Islet precursor cell (in vitro differentiated cells): ENCODE measurements at regions not wholly inside any gene's neighbourhood (a gene's known extent, or its start where the extent isn't known, plus 50 kb on each side); places are given as distances from the start of the nearest gene placed in this dataset.

Experiments used
- DNase-seq: peaks from one replicate; pipeline ENCODE4 v3.0.0-alpha.2; 2018

DNA sequence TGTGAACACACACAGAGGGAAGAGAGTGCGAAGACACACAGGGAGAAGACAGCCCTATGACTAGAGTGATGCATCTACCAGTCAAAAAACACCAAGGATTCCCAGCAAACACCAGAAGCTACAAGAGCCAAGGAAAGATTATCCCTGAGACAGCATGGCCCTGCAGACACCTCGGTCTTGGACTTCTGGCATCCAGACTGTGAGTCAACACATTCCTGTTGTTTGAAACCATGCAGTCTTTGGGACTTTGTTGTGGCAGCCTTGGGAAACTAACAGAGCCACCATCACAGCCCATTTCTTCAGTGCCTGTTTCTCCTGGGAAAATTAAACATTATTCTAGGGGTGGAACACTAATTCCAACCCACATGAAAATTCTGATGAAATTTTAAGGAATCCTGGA is 220.6 kb downstream of the GXYLT1 start:
- peak; percentile 89 for DNase-seq

DNA sequence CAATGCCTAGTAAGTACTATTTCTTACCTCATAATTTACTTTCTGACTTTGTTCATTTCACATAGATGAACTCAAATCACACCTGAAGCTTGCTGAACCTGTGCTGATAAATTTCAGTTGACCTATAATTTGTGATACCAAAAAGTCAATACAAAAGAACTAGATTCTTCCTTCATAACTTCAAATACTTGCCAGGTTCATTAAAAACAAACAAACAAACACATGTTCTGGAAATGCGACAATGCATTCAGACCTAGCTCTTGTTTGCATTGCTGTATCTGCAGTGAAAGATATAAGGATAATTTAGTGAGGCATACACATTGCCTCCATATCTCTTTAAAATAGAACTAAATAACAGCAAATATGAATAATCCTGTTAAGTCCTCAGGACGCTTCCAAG is 221.3 kb downstream of the GXYLT1 start:
- DNase-seq, result no peak

DNA sequence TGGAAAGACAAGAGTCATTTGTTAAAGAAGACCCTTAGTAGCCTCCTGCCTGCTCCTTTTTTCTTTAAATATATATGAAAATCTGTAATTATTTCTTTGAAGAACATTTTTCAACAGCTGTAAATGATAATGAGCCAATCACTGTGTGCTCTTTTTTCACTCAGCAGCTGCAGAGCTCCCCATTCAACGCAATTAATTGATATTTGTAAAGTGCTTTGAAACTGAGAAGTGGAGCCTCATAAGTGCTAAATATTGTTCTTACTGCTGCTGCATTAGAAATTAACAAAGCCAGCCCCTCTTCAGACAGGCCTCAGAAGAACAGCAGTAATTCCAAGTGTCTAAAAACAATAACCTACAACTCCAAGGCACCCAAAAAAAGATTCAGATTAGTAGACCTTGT is 224.3 kb downstream of the GXYLT1 start:
- DNase-seq, result no peak

DNA sequence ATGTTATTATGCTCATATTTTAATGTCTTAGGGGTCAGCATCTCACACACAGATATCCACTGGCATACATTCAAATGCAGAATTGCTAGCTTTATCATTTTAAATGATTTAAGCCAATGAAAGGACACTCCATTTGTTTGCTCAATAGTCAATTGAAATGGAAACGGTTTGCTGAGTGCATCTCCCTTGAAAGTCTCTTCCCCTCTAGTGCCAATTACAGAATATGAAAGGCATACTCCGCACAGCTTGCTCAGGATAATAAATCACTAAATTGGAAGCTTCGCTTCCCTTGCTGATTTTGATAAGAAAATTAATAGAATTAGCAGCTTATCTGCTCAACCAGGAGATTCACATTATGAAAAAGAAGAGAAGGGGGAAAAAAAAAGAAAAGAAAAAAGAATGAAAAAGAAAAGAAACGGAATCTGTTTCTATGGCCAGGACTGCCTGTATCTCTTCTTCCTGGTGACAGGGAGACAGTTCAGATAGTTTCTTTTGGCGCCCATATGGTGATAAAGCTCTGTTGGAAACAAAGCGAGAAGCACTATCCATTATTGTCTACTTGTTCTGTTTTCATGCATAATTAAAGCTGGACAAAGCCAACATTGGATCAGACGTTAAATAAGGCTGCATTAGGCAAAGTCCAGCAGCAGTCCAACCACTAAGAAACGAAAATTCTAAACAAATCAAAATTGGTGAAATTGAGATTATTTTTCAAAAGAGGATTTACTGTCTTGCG is 225.0 kb downstream of the GXYLT1 start:
- DNase-seq, result no peak

DNA sequence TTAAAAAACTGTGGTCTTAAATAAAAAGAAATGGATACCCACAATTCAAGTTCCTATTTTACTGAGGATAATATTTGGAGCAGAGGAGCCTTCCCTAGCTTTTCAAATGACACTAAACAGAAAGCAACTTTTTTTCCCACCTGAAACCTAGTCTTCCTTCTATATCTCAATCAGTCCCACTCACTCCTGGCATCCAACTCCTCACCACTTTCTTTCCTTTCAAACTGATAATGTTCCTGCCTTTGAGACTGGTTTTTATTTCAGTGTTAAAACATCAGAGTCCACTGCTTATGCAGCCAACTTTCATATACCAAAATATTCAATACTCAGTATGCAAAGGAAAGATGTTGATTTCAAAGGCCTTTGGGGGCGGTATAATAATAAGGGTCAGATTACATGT is 225.6 kb downstream of the GXYLT1 start:
- DNase-seq, result no peak

DNA sequence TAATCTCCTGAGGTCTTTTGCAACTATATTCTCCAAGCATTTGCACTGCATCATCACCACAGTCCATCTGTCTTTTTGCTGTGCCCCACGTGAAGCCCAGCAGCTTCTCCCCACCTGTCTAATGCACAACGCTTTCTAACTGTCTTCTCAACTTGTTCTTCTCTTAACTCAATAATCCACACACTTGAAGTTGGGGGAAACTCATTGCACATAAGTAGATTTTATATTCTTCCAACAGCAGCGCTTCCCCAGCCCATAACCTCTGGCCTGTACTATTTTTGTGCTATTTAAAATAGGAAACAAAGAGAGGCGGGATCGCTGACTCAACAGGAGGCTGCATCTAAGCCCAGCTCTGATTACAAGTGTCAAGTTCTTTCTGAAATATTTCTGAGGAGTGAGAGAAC is 226.7 kb downstream of the GXYLT1 start:
- DNase-seq, result no peak

DNA sequence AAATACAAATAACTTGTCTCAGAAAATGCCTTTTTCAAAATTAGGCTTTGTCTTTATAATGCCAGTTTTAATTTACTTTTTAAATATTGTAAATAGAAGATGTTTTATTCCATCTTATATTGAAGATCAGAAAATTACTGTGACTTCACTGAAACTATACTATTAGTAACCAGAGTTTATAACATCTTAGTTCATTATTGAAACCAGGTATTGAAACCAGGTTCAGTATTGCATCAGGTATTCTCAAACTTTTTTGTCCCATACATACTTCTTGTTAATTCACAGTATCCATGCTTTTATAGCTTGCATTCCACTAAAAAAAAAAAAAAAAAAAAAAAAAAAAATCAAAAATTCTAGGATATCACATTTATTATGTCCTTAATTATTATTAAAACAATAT is 227.5 kb downstream of the GXYLT1 start:
- DNase-seq, result no peak

DNA sequence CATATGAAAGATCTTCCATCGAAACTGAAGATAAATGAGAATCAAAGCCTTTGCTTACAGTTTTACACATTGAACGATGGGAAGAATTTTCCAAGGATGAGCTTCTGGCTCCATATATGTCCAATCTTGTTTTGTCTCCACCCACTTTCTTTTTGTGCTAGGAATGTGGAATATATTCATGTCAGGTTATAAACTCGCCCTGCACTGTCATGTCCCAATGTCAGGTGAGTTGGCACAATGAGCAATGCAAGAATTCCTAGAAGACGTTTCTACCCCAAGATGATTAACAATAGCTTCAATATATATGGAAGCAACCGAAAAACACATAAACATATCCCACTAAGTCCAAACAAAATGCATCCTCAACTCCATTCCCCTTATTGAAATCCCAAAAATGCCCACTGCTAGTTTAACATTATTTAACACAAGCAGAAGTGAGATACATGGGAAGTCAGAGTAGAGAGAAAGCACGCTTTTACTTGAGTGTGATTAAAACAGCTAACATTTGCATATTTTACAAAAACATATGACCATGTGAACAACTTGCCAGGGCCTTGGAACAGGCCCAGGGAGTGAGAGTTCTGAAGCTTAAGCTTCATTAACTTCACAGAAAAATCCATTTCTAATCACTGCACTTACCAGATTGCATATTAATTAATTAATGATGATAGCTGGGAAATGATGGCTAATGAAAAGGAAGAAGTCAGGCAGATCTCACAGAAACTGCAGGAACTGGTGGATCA is 233.9 kb downstream of the GXYLT1 start:
- no peak for DNase-seq

DNA sequence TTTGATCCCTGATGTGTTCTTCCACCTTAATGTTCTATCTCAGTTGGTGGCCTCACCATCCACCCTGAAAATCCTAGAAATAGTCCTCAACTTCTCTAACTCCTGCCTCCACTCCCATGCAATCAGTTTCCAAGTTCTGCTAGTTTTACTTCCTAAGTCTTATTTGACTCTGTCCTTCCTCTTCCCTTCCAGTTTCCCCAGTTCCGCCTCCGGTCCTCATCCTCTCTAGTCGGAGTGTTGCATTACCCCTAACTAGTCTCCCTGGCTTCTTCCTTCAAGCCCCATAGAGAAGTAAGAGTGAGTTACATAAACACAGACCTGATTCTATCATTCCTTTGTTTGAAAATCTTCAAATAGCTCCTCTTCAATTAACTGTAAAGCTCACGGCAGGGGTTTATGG is 236.5 kb downstream of the GXYLT1 start:
- no peak for DNase-seq

DNA sequence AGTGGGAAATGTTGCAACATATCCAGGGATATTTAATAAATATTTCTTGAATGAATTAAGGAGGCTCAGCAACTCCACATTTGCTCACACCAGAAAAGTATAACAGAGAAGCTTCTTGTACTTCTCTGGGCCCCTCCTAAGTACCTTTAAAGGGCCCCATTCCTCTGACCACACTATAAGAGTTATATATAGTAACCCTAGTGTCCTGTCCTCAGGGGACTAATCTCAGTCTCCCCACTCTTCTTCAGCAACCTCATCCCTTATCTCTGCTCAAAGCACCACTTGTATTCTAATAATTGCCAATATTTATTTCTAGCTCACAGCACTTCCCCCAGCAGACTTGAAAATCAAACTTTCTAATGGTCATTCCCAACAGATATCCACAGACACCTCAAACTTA is 237.1 kb downstream of the GXYLT1 start:
- no peak for DNase-seq

DNA sequence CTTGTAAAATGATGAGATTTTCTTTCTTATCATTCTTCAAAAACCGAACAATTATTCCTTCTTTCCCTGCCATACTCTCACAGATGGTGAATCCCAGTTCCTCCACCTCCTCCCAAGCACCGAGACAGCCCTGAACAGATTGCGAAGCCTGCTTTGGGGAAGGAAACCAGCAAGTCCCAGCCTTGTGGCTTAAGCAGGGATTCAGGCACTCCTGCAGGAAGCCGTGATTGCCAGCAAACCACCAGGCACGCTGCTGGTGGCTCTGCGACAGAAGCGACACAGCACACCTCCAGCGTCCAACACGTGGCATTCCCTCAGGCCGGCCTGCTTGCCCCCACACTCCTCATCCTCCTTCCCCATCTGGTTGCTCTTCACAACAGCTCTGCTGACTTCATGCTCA is 237.7 kb downstream of the GXYLT1 start:
- DNase-seq, result no peak

DNA sequence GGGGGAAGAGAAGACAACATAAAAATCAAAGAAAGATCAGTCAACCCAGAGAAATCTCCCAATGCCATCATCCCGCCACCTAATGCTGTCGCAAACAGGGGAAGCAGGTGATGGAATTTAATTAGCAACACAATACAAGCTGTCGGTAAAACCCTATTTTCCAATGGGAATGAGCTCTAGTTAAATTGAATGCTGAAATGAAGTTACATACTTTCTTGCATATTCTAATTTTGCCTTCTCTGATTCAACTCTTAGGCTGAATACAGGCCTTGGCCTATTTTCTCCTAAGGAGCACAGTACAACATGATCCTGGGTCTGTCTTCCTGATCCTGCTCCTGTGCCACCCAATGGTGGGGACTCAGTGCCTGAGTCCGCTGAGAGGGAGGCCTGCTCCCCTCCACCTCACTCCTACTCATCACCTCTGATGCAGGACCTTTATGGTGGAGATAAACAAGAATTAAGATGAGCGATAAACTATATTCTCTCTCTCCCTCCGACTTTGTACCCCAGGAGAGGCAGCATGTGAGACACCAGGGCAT is 238.8 kb downstream of the GXYLT1 start:
- DNase-seq, result no peak

DNA sequence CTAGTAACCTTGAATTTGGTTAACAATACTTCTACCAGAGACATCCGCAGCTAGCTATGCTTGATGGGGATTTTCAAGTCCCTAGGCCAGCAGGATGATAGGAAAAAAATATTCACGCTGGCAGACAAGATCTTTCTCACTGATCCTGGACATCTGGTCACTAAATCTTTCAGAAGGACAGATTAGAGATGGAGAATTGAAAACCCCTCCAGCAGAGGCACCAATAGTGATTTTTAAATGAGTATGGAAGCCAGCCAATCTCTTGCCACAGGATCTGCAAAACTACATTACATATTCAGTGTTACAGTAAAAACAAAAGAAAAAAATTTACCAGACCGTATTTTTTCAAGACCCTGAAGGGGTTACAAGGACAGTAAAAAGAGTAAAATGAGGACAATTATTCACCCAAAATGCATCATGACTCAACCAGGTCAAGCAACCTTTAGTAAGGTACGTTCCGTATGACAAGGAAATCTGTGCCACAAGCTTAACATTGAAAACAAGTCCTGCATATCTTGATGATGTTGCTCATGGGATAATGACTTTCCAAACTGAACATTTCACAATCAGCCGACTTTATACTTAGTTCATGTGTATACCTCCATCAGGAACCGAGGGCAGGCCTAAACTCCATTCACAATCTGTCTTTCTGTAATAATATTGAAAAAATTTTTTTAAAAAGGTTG is 239.5 kb downstream of the GXYLT1 start:
- no peak for DNase-seq

DNA sequence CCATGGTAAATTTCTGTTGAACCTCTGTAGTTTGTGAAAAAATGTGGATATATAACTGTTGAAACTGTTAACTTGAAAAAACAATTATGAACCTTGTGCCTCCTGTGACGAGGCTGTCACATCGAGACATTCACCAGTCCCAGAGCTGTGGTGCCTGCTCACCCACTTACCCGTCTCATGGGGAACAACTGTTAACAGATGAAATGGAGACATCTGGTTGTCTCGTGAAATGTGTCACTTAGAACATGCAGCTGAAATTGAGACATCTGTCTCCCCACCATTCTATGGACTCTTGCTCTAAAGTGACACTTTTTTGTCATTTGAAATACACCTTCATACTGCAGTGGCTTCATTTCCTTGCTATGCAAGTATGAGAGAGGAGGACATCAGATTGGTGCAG is 240.6 kb downstream of the GXYLT1 start:
- DNase-seq, result no peak

DNA sequence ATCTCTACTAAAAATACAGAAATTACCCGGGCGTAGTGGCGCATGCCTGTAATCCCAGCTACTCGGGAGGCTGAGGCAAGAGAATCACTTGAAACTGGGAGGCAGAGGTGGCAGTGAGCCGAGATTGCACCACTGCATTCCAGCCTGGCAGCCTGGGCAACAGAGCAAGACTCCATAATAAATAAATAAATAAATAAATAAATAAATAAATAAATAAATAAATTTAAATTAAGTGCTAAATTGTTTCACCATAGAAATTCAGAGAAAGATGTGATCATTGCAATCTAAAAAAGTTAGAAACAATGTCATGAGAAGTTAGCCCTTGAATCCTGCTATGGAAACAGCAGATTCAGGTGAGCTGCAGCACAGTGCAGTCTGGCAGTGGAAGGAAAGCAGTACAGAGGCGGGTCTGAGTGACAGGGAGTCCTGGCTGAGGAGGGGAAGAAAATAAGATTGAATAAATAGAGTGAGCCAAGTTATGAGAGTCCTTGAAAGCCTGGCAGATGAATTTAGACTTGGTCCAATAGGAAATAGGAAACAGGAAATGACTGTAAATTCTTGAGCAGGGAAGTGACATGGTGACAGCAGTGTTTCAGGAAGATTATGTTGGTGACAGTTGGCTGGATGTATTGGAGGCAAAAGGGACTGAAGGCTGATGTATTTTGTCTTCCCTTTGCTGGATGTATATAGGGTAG is 241.5 kb downstream of the GXYLT1 start:
- no peak for DNase-seq

DNA sequence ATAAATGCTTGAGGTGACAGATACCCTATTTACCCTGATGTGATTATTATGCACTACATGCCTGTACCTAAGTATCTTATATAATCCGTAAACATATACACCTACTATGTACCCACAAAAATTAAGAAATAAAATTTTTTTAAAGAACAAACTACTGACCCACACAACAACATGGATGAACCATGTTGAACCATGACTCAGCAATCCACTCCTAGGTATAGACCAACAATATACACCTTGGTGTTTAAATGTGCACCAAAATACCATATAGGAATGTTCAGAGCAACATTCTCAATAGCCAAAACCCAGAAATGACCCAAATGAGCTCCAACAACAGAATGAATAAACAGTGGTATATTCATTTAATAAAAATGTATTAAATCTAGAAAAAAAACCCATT is 245.1 kb downstream of the GXYLT1 start:
- DNase-seq, result no peak

DNA sequence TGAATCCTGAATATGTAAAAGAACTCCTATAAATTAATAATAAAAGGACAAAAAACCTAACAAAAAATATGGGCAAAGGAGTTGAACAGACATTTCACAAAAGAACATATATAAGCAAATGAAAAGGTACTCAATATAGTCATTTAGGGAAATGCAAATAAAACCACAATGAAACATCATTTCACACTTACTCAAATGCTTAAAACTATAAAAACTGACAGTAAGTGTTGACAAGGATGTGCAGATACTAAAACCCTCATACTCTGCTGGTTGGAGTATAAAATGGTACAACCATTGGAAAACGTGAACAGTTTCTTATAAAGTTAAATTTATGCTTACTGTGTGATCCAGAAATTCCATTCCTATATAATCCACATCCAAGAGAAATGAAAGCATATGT is 247.1 kb downstream of the GXYLT1 start:
- no peak for DNase-seq

DNA sequence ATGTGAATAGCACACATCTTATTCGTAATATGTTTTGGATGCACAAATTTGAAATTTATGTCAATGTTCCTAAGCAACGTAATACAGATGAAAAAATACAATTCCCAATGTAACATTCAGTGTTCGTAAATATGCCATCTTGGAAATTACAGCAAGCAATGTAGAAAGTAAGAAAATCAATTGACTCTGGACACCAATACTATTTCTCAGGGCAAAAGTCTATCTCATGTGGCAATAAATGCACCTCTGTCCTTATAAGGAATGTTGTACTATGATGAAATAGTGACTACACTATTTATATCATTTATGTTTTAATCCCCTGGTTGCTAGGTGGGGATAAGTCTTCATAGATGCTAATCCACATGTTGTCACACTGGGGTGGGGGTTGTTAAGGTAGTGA is 251.2 kb downstream of the GXYLT1 start:
- DNase-seq, result no peak

DNA sequence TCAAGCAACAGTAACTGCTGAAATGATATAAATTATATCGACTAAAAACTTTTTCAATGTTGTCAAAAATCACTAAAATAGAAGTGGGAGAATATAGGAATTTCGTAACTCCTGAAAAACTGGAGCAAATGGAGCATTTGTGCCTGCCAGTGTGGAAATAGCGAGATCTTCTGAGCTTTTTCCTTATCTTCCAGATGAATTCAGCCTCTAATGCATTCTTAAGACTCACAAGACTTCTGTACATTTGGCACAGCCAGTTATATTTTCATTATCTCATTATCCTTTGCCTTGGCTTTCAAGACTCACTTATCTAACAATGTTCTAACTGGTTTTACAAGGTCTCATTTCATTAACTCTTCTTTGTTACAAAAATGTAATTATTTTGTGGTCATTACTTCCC is 252.4 kb downstream of the GXYLT1 start:
- no peak for DNase-seq

DNA sequence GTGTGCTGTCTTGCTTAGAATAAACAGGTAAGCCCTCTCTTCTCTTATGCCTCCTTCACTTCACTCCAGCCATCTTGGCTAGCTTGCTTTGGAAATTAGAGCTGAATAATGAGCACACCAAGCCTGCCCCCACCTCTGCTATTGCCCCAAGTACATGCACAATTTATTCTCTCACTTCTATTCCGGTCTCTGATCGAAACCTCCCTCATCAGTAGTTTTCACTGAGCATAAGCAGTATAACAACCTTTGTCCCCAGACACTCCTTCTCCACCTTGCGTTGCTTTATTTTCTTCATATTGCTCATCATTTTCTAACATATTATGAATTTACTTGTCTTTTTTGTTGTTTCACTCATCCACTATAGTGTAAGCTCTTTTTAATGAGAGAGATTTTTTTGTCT is 253.4 kb downstream of the GXYLT1 start:
- no peak for DNase-seq

DNA sequence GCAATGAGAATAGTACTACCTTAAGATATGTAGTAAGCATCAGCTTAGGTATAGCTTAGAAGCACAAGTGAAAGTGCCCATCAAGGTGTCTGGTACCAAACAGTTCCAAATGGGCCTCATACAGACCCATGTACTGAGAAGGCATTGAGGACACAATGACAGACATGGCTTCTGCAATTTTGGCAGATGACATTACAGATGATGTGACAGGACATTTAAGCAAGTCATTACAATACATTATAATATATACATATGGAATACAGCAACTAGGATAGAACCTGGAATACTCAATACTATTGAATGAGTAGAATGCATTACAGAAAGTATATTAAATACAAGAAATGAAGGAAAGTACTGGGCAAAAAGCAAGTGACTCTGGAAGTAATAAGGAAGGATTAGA is 256.4 kb downstream of the GXYLT1 start:
- no peak for DNase-seq

DNA sequence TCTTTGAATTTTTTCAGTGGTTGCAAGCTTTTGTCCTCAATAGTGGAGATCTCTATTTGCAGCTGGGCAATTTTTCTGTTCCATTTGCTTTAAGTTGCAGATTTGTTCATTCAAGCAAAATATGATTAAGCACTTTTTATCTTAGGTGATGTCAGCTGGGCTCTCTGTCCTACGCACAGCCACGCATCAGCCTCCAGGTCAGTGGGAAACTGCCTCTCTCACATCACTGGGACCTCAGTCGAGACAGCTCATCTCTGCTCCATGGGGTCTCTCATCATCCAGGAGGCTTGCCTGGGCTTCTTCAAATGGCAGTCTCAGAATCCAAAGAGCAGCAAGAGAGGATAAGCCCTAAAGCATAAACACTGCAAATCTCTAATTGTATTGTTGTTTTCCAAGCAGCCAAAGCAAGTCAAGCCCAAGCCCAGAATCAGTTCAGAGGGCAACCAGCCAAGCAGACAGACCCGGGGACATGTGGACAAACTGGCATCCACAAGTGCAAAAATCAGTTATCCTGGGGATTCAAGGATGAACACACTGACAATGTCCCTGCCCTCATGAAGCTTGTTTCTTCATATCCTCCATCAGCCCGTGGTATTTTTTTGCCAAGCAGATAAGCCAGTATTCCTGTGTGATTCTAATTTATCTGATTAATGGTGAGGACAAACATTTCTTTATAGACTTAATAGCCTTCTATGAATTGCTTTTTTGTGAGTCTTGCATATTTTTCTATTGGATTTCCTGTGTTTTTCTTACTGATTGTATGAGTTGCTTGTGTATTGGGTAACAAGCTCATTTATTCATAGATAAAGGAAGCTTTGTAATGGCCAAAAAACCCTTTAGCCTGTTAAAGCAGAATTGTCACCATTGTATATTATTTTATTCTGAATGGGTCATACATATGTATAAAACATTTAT is 262.5 kb downstream of the GXYLT1 start:
- no peak for DNase-seq
